Cardiac fibroblast (primary cell): ENCODE measurements at regions not wholly inside any gene's neighbourhood (a gene's known extent, or its start where the extent isn't known, plus 50 kb on each side); places are given as distances from the start of the nearest gene placed in this dataset.
A peak's percentile ranks its signal among the peaks of the same experiment; 100 is the strongest.

Source experiments
- DNase-seq, 2 donors: peaks; one replicate each; pipeline versions ENCODE4 v3.0.0 to v3.0.0-alpha.2; 2010; ENCODE audit warnings: low read depth in 2 of 2
- H3K4me3 ChIP-seq, 2 donors: replicated peaks in 1 of 2; 1 replicate in 1 of 2; 2 replicates in 1 of 2; pipeline ENCODE4 v1.5.1; 2011; ENCODE audit warnings: low read depth in 2 of 2, low read length in 2 of 2, mild to moderate bottlenecking in 2 of 2, moderate library complexity in 1 of 2
- CTCF ChIP-seq: IDR thresholded peaks from one replicate; pipeline ENCODE4 v1.5.1; 2011; ENCODE audit warnings: low read depth, mild to moderate bottlenecking, low read length, inconsistent platforms

- no peak for TF ChIP-seq CTCF
- no peak for DNase-seq
- no peak overlapping the region for H3K4me3 ChIP-seq
These were observed 63.7 kb upstream of the PSMD7 start for GRCh38 chr16:74232806-74233465.

- no peak overlapping the region for H3K4me3 ChIP-seq
- DNase-seq, result no peak
- no peak for TF ChIP-seq CTCF
These were observed 66.5 kb upstream of the PSMD7 start for GRCh38 chr16:74230126-74230525.

GRCh38 chr16:74226338-74226954 lies 70.2 kb upstream of the PSMD7 start:
- DNase-seq, result peak; percentile 32 to 36

GRCh38 chr16:74224828-74225612 lies 71.6 kb upstream of the PSMD7 start:
- peak; percentile 62 to 74 for DNase-seq
- H3K4me3 ChIP-seq, result no peak overlapping the region
- TF ChIP-seq CTCF, result no peak

More at GRCh38 chr16:74226338-74226954, 70.2 kb upstream of the PSMD7 start:
- H3K4me3 ChIP-seq, result no peak overlapping the region
- peak; percentile 39 for TF ChIP-seq CTCF

- no peak for DNase-seq
- H3K4me3 ChIP-seq, result no peak overlapping the region
- no peak for TF ChIP-seq CTCF
These were observed 74.8 kb upstream of the PSMD7 start for GRCh38 chr16:74221828-74222227.

- no peak for DNase-seq
- TF ChIP-seq CTCF, result no peak
- no peak overlapping the region for H3K4me3 ChIP-seq
These were observed 76.9 kb upstream of the PSMD7 start for GRCh38 chr16:74219706-74220105.
